ENCODE measurements at regions not wholly inside any gene's neighbourhood (a gene's known extent, or its start where the extent isn't known, plus 50 kb on each side); places are given as distances from the start of the nearest gene placed in this dataset.

- no peak for DNase-seq
- Histone ChIP-seq H3K27ac (ENCODE audit: low read depth in 1 of 2, low read length in 2 of 2) (no peak overlapping the region), H3K9me3 (replicated peaks in 1 of 2; ENCODE audit: control insufficient read depth in 1 of 2, insufficient read depth in 1 of 2, low read length in 2 of 2) (no peaks in the 10 kb centered on the region), H3K4me2 (replicated peaks; ENCODE audit: extremely low read depth, low read length, poor library complexity, severe bottlenecking) (no peak overlapping the region), H3K79me2 (ENCODE audit: insufficient read depth, low read length) (no peaks in the 10 kb centered on the region), H3K27me3 (ENCODE audit: control insufficient read depth in 2 of 2, insufficient read depth in 2 of 2, low read length in 2 of 2) (no peaks in the 10 kb centered on the region), H3K9ac (ENCODE audit: insufficient read depth, low read length, poor library complexity, severe bottlenecking) (no peak overlapping the region), H3K36me3 (replicated peaks in 1 of 2; ENCODE audit: control insufficient read depth in 1 of 2, insufficient read depth in 2 of 2, low read length in 2 of 2) (no peaks in the 10 kb centered on the region), H4K20me1 (ENCODE audit: insufficient read depth, low read length) (no peaks in the 10 kb centered on the region), H3K4me1 (ENCODE audit: control insufficient read depth in 1 of 2, insufficient read depth in 2 of 2, low read length in 2 of 2) (no peaks in the 10 kb centered on the region), H3K4me3 (replicated peaks in 1 of 3; ENCODE audit: low read depth in 2 of 3, low read length in 3 of 3) (no peak overlapping the region), H2AFZ (ENCODE audit: insufficient read depth, low read depth, low read length, poor library complexity, severe bottlenecking) (no peak overlapping the region)
- WGBS (ENCODE audit: insufficient coverage): 100% methylated on average over 1 of the region's 2 CpGs
- Mint-ChIP-seq H3K36me3 (no peaks in the 10 kb centered on the region), H3K4me1 (no peaks in the 10 kb centered on the region), H3K27ac (no peak overlapping the region), H3K27me3 (ENCODE audit: low read depth in 3 of 3) (peaks cover 1 to 3% (median 2%) of the 10 kb centered on the region in 3 donors), H3K4me3 (no peak overlapping the region), H3K9me3 (peaks cover 0 to 7% (median 5%) of the 10 kb centered on the region in 7 donors)
- intact Hi-C loops (cut with micrococcal nuclease): no loop called here
- TF ChIP-seq CTCF (IDR thresholded peaks at IDR 0.05): no peak
Measured at GRCh38 chr15:48041454-48041853, 79.3 kb upstream of the SLC24A5 start.

- H3K9me3 ChIP-seq (replicated peaks in 1 of 2; ENCODE audit: control insufficient read depth in 1 of 2, insufficient read depth in 1 of 2, low read length in 2 of 2): peaks cover 0 to 7% of the 10 kb centered on the region in 2 donors
- no peaks in the 10 kb centered on the region for H4K20me1 ChIP-seq (ENCODE audit: insufficient read depth, low read length)
- Mint-ChIP-seq H3K9me3 (peaks cover 0 to 4% (median 0%) of the 10 kb centered on the region in 7 donors), H3K27ac (no peak overlapping the region), H3K27me3 (ENCODE audit: low read depth in 3 of 3) (peaks cover 0 to 2% (median 0%) of the 10 kb centered on the region in 3 donors), H3K36me3 (no peaks in the 10 kb centered on the region), H3K4me3 (no peak overlapping the region), H3K4me1 (no peaks in the 10 kb centered on the region)
- no peak overlapping the region for H3K27ac ChIP-seq (ENCODE audit: low read depth in 1 of 2, low read length in 2 of 2)
- no peak overlapping the region for H3K9ac ChIP-seq (ENCODE audit: insufficient read depth, low read length, poor library complexity, severe bottlenecking)
- no peaks in the 10 kb centered on the region for H3K79me2 ChIP-seq (ENCODE audit: insufficient read depth, low read length)
- H2AFZ ChIP-seq (ENCODE audit: insufficient read depth, low read depth, low read length, poor library complexity, severe bottlenecking): no peak overlapping the region
- intact Hi-C loops (cut with micrococcal nuclease): no loop called here
- TF ChIP-seq CTCF (IDR thresholded peaks at IDR 0.05): no peak
- no peak overlapping the region for H3K4me3 ChIP-seq (replicated peaks in 1 of 3; ENCODE audit: low read depth in 2 of 3, low read length in 3 of 3)
- WGBS (ENCODE audit: insufficient coverage): 63% methylated on average over 4 of the region's 5 CpGs
- no peaks in the 10 kb centered on the region for H3K36me3 ChIP-seq (replicated peaks in 1 of 2; ENCODE audit: control insufficient read depth in 1 of 2, insufficient read depth in 2 of 2, low read length in 2 of 2)
- H3K27me3 ChIP-seq (ENCODE audit: control insufficient read depth in 2 of 2, insufficient read depth in 2 of 2, low read length in 2 of 2): no peaks in the 10 kb centered on the region
- no peak overlapping the region for H3K4me2 ChIP-seq (replicated peaks; ENCODE audit: extremely low read depth, low read length, poor library complexity, severe bottlenecking)
- no peak for DNase-seq
- H3K4me1 ChIP-seq (ENCODE audit: control insufficient read depth in 1 of 2, insufficient read depth in 2 of 2, low read length in 2 of 2): no peaks in the 10 kb centered on the region
Measured at GRCh38 chr15:48046813-48047438, 73.9 kb upstream of the SLC24A5 start.

Data from CD14-positive monocyte (primary cell).